ENCODE measurements at regions not wholly inside any gene's neighbourhood (a gene's known extent, or its start where the extent isn't known, plus 50 kb on each side); places are given as distances from the start of the nearest gene placed in this dataset.

DNA sequence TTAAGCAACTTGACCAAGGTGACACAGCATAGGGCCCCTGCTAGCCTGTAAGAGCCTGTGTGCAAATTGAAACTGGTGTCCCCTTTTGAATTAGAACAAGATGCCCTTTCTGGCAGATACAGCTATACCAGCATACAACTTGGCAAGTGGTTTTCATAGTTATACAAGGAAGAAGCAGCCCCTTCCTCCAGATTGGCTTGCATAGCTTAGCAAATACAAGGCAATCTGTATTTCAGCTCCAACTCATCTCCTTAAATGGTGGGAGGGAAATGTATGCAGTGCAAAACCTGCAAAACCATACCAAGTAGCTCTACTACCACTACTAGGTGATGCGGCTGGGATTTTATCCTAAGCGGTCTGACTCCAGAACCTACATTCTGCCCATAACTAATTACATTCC lies 427.1 kb downstream of the HAPSTR1 start:
- TF ChIP-seq, protein P1, sequence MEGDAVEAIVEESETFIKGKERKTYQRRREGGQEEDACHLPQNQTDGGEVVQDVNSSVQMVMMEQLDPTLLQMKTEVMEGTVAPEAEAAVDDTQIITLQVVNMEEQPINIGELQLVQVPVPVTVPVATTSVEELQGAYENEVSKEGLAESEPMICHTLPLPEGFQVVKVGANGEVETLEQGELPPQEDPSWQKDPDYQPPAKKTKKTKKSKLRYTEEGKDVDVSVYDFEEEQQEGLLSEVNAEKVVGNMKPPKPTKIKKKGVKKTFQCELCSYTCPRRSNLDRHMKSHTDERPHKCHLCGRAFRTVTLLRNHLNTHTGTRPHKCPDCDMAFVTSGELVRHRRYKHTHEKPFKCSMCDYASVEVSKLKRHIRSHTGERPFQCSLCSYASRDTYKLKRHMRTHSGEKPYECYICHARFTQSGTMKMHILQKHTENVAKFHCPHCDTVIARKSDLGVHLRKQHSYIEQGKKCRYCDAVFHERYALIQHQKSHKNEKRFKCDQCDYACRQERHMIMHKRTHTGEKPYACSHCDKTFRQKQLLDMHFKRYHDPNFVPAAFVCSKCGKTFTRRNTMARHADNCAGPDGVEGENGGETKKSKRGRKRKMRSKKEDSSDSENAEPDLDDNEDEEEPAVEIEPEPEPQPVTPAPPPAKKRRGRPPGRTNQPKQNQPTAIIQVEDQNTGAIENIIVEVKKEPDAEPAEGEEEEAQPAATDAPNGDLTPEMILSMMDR (conservative IDR thresholded peaks at IDR 0.05; ENCODE audit: low read depth in 2 of 2) = no peak
- TF ChIP-seq EZH2phosphoT487 (IDR thresholded peaks at IDR 0.05; ENCODE audit: unreplicated experiment) = no peak
- no peak for TF ChIP-seq EZH2 (IDR thresholded peaks at IDR 0.05; ENCODE audit: low read depth, unreplicated experiment)
- TF ChIP-seq, protein P2, sequence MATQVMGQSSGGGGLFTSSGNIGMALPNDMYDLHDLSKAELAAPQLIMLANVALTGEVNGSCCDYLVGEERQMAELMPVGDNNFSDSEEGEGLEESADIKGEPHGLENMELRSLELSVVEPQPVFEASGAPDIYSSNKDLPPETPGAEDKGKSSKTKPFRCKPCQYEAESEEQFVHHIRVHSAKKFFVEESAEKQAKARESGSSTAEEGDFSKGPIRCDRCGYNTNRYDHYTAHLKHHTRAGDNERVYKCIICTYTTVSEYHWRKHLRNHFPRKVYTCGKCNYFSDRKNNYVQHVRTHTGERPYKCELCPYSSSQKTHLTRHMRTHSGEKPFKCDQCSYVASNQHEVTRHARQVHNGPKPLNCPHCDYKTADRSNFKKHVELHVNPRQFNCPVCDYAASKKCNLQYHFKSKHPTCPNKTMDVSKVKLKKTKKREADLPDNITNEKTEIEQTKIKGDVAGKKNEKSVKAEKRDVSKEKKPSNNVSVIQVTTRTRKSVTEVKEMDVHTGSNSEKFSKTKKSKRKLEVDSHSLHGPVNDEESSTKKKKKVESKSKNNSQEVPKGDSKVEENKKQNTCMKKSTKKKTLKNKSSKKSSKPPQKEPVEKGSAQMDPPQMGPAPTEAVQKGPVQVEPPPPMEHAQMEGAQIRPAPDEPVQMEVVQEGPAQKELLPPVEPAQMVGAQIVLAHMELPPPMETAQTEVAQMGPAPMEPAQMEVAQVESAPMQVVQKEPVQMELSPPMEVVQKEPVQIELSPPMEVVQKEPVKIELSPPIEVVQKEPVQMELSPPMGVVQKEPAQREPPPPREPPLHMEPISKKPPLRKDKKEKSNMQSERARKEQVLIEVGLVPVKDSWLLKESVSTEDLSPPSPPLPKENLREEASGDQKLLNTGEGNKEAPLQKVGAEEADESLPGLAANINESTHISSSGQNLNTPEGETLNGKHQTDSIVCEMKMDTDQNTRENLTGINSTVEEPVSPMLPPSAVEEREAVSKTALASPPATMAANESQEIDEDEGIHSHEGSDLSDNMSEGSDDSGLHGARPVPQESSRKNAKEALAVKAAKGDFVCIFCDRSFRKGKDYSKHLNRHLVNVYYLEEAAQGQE (IDR thresholded peaks at IDR 0.05; ENCODE audit: unreplicated experiment) = no peak
- no peak for TF ChIP-seq JUNB (IDR thresholded peaks at IDR 0.05; ENCODE audit: unreplicated experiment)
- TF ChIP-seq POLR2AphosphoS5 (IDR thresholded peaks at IDR 0.05; ENCODE audit: low read depth) = no peak
